GM12874 (cell line): ENCODE measurements at regions not wholly inside any gene's neighbourhood (a gene's known extent, or its start where the extent isn't known, plus 50 kb on each side); places are given as distances from the start of the nearest gene placed in this dataset.

Experiments used
- CTCF ChIP-seq: IDR thresholded peaks from 2 replicates; pipeline ENCODE4 v1.5.1; 2011; ENCODE audit warnings: low read depth, mild to moderate bottlenecking, control low read depth, low read length, moderate library complexity; ENCODE audit not compliant: insufficient read depth

- TF ChIP-seq CTCF = no peak
Measured at GRCh38 chr5:77842243-77842642, 66.1 kb upstream of the TBCA start.

- no peak for TF ChIP-seq CTCF
Measured at GRCh38 chr5:77841616-77842015, 65.5 kb upstream of the TBCA start.

GRCh38 chr5:77840930-77841329 is 64.8 kb upstream of the TBCA start:
- no peak for TF ChIP-seq CTCF

- no peak for TF ChIP-seq CTCF
Measured at GRCh38 chr5:77839691-77840090, 63.6 kb upstream of the TBCA start.

- TF ChIP-seq CTCF = no peak
Measured at GRCh38 chr5:77832938-77833337, 56.8 kb upstream of the TBCA start.

GRCh38 chr5:77832166-77832770 is 56.1 kb upstream of the TBCA start:
- no peak for TF ChIP-seq CTCF

- no peak for TF ChIP-seq CTCF
Measured at GRCh38 chr5:77828445-77828844, 52.3 kb upstream of the TBCA start.
